Muscle layer of duodenum (tissue), 2 donors: ENCODE measurements at regions not wholly inside any gene's neighbourhood (a gene's known extent, or its start where the extent isn't known, plus 50 kb on each side); places are given as distances from the start of the nearest gene placed in this dataset.
"Not testable (repeated sequence)": the region's sequence is repeated elsewhere in the genome, so short reads cannot be mapped to it uniquely, and the experiment has no call there.

ENCODE experiments used
- H3K27ac ChIP-seq: one replicate; pipeline ENCODE4 v1.7.0; 2013; ENCODE audit warnings: mild to moderate bottlenecking, low read length
- H3K27me3 ChIP-seq: one replicate; pipeline ENCODE4 v1.7.0; 2013; ENCODE audit warnings: low read depth, mild to moderate bottlenecking, control low read depth, low read length
- H3K36me3 ChIP-seq, 2 donors: one replicate each; pipeline ENCODE4 v1.7.0; 2013; ENCODE audit warnings: low read length in 2 of 2, control low read depth in 1 of 2, mild to moderate bottlenecking in 1 of 2; ENCODE audit not compliant: insufficient read depth in 2 of 2, control insufficient read depth in 1 of 2
- H3K4me1 ChIP-seq, 2 donors: one replicate each; pipeline ENCODE4 v1.7.0; 2013; ENCODE audit warnings: low read length in 2 of 2, mild to moderate bottlenecking in 2 of 2, control low read depth in 1 of 2, moderate library complexity in 1 of 2; ENCODE audit not compliant: insufficient read depth in 2 of 2, control insufficient read depth in 1 of 2
- H3K4me3 ChIP-seq, 2 donors: one replicate each; pipeline ENCODE4 v1.7.0; 2013; ENCODE audit warnings: low read length in 2 of 2, low read depth in 1 of 2, mild to moderate bottlenecking in 1 of 2
- H3K9me3 ChIP-seq, 2 donors: one replicate each; pipeline ENCODE4 v1.7.0; 2013; ENCODE audit warnings: low read length in 2 of 2, control low read depth in 1 of 2, mild to moderate bottlenecking in 1 of 2; ENCODE audit not compliant: control insufficient read depth in 1 of 2
- donor health status: healthy.

DNA sequence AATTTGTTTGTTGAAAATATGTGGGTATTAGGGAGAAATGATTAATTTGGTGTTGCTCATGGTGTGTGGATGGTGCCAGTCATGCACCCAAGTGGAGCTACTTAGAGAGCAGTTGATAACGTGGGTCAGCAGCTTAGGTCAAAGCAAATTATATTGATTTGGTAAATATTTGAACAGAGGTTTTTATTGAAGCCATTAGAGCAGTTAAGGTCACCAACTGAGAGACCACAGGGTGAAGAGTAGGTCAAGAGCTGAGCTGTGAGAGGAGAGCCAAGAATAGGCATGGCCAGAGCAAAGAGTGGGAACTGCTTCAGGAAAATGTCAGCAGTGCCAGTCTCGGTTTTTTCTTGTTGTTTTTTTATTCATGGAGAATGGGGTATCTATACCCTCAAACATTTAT lies 97.9 kb downstream of the TMEM168 start:
- Histone ChIP-seq H3K36me3 (no peaks in the 10 kb centered on the region), H3K4me3 (no peak overlapping the region), H3K4me1 (no peaks in the 10 kb centered on the region), H3K27me3 (no peaks in the 10 kb centered on the region), H3K9me3 (peaks cover 0 to 5% of the 10 kb centered on the region in 2 donors), H3K27ac (no peak overlapping the region)

GRCh38 chr7:112697211-112697610 lies 93.0 kb downstream of the TMEM168 start:
- not testable (repeated sequence) for H3K9me3 ChIP-seq, H3K27me3 ChIP-seq, H3K36me3 ChIP-seq, H3K4me1 ChIP-seq, H3K27ac ChIP-seq, H3K4me3 ChIP-seq

- no peak overlapping the region for H3K4me3 ChIP-seq
- H3K9me3 ChIP-seq: peaks cover 0 to 4% of the 10 kb centered on the region in 2 donors
- H3K27ac ChIP-seq: no peak overlapping the region
- H3K27me3 ChIP-seq: no peaks in the 10 kb centered on the region
- no peaks in the 10 kb centered on the region for H3K4me1 ChIP-seq
- H3K36me3 ChIP-seq: no peaks in the 10 kb centered on the region
Observed at GRCh38 chr7:112699725-112700513, 90.3 kb downstream of the TMEM168 start.

GRCh38 chr7:112701456-112701855 lies 88.7 kb downstream of the TMEM168 start:
- H3K27ac ChIP-seq: no peak overlapping the region
- no peak overlapping the region for H3K4me3 ChIP-seq
- no peaks in the 10 kb centered on the region for H3K4me1 ChIP-seq
- no peaks in the 10 kb centered on the region for H3K36me3 ChIP-seq
- H3K9me3 ChIP-seq: no peaks in the 10 kb centered on the region
- no peaks in the 10 kb centered on the region for H3K27me3 ChIP-seq

DNA sequence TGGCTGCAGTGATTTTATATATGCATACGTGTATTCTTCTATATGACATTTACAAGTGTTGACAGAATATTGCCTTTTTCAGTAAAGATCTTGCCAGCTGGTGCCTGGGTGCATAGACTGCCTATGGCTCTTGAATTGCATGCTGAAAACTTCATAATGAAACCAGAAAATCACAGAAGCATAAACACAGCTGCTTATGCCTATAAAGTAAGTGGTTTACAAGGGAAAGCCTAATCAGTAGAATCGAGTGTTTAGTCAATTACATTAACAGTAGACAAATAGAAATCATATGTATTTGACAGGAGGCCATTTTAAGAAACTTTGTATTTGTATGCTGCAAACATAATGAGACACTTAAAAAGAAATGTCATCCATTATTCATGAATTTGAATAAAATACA lies 82.5 kb downstream of the TMEM168 start:
- H3K4me1 ChIP-seq: no peaks in the 10 kb centered on the region
- H3K27me3 ChIP-seq: no peaks in the 10 kb centered on the region
- no peaks in the 10 kb centered on the region for H3K36me3 ChIP-seq
- H3K4me3 ChIP-seq: no peak overlapping the region
- H3K9me3 ChIP-seq: no peaks in the 10 kb centered on the region
- no peak overlapping the region for H3K27ac ChIP-seq

DNA sequence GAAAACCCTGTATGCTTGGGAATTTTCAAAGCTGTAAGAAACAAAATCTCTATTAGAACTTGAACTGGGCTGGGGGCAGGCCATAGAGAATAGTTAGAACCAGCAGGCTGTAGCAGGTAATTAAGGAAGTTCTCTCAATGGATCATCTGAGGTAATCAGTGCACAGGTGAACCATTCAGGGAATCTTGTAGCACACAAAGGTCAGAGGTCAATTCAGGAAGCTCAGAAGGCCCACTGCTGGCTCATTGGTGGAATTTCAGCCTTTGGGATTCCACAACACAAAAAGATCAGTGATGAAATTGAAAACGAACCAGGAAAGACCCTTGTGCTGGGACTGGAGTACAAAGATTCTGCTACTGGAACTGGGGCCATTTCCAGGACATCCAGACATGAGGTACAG lies 82.0 kb downstream of the TMEM168 start:
- Histone ChIP-seq H3K9me3 (no peaks in the 10 kb centered on the region), H3K27ac (no peak overlapping the region), H3K36me3 (no peaks in the 10 kb centered on the region), H3K4me1 (no peaks in the 10 kb centered on the region), H3K27me3 (no peaks in the 10 kb centered on the region), H3K4me3 (no peak overlapping the region)
